Brain pericyte (primary cell): ENCODE measurements at regions not wholly inside any gene's neighbourhood (a gene's known extent, or its start where the extent isn't known, plus 50 kb on each side); places are given as distances from the start of the nearest gene placed in this dataset.

ENCODE experiments used
- DNase-seq: peaks from one replicate; pipeline ENCODE4 v3.0.0-alpha.2; 2012; ENCODE audit warnings: low read depth, low spot score

DNA sequence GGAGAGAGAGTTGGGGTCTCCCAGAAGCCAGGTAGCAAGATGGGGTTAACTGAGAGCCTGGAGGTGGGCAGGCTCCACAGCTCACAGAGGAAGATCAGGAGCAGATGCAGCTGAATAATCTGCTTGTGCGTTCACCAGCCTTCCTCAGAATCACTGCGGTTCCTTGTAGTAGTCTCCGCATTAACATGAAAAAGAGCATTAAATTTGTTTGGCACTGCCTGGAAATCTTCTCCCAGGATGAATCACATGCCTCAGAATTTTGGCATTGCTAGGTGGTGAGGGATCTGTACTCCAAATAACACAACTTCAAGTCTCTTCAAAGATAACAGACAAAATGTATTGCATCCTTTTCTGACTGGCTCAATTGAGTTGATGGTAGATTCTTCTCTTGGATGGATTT is 700.6 kb upstream of the ARRDC4 start:
- no peak for DNase-seq

DNA sequence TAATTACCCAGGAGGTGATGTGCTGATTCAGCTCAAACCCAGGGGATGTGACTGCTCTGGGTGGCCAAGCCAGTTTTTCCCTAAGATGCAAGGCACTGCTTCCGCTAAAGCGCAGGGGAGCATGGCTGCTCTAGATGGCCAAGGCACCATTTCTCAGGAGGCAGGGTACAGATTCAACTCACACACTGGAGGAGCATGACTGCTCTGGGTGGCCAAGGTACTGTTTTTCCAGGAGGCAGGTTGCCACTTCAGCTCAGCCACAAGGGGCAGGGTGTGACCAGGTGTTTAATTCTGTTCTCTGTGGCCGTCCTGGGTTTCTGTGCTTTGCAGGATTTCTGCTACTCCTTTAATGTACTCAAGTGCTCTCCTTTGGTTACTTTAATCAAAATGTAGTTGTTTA is 659.3 kb upstream of the ARRDC4 start:
- DNase-seq: no peak

DNA sequence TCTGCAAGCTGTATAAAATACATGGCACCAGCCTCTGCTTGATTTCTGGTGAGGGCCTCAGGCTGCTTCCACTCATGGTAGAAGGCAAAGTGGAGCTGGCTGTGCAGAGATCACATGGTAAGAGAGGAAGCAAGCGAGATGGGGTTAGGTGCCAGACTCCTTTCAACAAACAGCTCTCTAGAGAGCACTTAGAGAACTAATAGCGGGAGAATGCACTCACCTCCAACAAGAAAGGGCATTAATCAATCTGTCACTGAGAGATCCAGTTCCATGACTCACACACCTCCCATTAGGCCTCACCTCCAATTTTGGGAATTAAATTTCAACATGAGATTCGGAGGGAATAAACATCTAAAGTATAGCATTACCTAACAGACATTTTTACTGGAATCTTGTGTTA is 644.1 kb upstream of the ARRDC4 start:
- no peak for DNase-seq

DNA sequence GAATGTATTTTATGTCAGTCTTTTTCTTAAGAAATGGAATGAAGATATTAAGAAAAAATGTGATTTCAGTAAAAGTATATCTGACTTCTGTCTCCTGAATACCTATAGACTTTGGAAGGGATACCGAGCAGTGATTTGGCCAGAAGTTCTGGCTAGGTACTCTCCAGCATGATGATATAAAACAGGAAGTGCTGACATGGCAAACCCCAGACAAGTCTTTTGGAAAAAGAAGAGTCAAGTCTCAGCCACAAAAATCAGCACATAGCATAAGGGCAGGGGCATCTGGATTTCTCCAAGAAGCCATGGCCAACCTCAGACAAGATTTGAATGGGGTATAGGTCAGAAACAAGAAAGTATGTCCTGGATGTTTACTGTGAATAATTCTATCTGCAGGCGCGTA is 643.3 kb upstream of the ARRDC4 start:
- no peak for DNase-seq

DNA sequence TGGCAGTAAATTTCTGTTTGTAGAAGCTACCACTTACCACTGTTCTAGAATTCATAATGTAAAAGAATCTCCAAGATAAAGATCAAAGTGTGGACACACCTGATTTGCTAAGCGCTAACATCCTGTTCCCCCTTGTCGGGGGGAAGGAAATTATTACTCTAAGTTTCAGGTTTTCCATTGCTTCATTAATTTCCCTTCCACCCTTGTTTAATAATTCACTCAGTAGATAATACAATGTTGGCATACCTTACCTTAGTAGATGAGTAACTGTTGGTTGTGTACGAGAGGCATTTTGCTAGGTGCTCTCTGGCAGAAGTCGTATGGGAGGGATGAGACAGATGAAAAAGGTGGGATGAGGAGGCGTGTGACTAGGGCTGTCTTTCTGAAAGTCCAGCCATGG is 641.2 kb upstream of the ARRDC4 start:
- no peak for DNase-seq

DNA sequence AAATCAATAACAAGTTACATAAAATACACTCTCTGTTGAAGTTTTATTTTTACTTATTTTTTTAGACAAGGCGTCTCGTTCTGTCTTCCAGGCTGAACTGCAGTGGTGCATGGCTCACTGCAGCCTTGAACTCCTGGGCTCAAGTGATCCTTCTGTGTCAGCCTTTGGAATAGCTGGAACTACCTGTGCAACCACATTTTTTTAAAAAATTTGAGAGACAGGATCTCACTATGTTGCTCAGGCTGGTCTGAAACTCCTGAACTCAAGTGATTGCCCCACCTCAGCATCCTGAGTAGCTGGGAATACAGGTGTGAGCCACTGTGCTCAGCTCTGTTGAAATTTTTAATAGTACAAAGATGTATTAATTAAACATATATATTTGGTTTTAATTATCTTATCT is 614.3 kb upstream of the ARRDC4 start:
- DNase-seq: no peak

DNA sequence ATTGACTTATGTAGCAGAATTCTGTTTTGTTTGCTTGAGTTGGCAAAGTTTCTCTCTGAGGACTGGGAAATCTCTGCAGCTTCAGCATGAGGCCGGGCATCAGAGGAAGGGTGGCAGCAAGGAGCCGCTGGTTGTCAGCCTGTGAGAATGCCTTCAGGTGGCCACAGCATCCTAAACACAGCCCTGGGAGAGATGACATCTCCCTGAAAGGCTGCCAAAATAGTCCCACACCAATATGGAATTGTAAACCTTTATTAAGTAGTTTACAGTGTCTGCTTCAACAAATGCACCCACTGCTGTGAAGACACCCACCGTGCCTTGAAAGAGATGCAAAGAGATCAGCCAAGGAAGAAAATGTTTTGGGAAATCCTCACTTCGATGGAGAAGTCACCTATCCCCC is 609.7 kb upstream of the ARRDC4 start:
- DNase-seq: no peak

DNA sequence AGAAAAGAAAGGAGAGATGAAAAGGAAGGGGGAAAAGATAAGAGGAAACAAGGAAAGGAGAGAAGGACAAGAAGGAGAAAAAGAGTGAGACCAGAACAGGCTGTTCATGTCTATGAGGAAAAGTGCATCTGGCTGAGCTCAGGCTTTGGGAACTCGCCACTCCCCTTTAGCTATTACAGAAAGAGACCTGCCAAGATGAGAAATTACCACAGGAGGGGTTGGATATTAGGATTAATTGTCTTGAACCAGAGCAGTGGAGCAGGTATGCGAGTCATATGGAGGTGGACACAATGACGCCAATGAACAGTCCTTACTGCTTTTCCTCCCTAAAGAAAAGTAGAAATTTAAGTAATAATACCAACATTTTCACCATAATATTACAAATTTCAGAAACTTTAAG is 577.0 kb upstream of the ARRDC4 start:
- DNase-seq: no peak

DNA sequence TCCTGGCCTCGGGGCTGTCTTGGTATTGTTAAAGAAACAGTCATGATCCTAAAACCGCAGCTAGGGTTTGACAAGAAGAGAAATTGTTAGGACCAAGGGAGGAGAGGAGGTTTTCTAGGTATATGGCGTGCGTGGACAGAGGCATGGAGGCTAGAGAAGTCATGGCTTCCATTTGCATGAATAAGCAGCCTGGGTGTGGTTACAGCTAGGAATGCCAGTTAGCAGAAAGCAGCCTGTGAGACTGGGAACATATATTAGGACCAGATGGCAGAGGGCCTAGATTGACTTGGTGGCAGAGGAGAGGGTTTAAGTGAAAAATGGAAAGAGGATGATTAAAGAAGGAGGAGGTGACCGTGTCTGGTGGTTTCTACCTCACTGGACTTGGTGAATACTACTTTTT is 573.6 kb upstream of the ARRDC4 start:
- no peak for DNase-seq

DNA sequence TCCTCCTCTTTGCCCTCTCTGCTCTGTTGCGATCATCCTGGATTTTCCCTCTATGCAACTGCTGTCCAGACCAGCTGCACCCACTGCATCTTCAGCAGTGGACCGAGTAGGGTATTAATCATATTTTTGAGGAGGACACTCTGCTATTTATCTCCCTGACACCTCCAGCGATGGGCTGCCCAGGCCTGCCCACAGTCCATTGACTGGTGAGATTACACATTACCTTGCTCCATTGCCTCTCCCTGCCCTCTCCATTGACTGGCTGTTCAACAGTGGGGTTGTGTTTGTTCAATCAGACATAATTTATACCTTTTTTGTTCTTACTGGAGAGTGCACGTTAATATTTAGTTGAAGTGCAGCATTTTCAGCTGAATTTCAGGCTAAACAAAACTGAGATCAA is 559.3 kb upstream of the ARRDC4 start:
- no peak for DNase-seq

DNA sequence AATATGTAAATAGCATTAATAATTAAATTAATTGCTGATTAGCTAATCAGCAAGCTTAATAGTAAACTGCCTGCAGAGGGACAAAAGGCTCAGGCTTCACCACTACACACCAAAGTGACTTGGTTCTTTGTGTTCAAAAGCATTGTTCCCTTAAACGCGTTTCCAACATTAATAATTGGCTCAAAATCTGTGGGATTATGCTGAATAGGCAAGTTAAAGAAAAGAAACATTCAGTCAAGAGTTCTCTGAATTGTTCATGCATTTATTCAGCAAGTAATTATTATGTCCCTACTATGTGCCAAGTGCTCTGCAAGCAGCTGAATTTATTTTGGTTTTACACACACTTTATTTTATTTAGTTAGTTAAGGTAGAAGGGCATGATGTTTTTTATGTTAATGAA is 558.5 kb upstream of the ARRDC4 start:
- DNase-seq: no peak

DNA sequence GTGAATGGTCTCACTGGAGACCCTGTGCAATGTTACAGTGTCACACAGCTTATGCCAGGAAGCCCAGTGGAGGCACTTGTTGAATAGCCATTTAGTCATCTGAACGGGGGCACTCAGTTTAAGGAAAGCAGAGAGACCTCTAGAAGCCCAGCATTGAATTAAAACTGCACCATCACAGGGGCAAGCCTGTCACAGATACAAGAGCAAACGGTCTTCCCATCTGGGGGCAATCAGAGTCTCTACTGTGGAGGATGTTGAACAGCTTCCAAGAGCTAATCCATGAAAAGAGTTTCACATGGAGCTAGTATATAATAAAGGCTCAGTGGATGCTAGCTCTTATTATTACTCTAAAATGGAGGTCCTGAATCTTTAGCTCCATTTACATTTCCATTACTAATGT is 553.7 kb upstream of the ARRDC4 start:
- no peak for DNase-seq

DNA sequence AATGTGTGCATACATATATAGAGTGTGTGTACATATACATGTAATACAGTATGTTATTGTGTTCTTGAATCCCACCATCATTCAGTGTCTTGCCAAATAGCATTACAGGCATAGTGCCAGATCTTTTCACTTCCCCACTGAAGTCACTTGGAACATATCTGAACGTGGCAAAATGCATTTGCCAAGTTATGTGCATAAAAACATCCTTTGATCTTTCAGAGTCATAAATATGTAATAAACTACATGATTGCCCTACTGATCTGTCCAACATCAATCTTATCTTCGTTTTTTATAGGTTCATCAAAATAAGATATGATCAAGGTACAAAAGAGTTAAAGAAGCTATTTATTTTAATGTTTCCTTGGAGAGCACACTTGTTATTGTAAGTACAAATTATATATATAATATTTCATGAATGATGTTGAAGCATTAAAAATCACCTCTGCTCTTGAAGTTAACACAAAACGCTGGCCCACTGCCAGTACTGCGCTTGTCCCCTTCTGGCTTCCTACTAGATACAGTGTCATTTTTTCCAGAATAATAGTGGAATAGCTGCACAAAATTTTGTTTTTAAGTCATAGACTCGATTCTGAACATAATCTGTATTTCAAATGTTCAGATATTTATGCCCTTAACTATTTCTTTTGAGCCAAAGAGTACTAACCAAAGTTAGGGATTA is 549.5 kb upstream of the ARRDC4 start:
- no peak for DNase-seq

DNA sequence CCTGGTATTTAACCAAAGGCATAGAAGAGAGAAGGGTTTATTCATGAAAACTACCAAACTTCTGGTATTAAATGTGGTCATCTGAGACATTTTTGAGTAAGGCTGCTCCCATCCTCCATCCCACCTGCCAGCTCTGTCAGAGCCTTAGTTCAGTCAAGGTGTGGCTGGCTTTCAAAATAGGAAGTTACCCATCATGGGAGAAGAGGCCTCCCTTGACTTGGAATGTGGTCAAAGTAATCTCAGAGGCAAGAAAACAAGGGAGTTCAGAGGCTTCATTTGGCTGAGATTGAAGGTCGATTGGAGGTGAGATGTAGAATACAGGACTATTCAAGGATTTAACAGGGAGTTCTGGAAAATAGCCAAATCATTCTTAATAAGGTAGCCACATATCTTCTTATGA is 540.4 kb upstream of the ARRDC4 start:
- no peak for DNase-seq

DNA sequence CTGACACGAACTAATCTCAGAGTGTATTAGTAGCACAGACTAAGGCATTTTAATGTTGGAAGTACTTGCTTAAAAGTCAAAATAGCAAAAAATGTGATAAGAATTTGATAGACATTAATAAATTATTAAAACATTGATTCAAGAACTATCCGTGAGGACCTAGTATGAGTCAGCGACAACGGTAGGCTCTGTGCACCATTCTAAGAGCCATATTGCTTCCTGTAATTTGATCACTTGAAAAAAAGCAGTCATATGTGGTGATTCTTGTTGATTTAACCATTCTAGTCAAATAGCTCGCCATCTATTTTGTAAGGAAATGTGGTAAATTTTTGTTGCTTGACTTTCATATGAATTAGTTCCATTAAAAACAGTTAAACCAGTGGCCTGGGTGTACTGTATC is 534.9 kb upstream of the ARRDC4 start:
- no peak for DNase-seq

DNA sequence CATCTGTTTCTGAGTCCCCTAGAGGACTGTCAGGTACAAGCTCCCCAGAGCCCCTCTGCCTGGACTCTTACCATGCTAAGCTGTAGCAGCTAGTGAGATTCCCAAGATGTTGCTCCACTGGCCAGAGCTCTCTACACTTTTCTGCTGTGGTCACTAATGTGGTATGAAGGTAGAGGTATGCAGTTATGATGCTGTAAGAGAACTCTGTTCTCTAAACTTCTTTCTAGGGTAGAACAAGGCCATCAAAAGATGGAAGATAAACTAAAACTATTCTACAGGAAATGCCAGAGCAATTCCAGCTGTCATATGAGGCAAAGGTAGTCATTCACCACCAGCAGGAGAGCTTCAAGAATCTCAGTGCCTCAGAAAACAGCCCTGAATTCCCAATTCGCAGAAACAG is 517.4 kb upstream of the ARRDC4 start:
- no peak for DNase-seq

DNA sequence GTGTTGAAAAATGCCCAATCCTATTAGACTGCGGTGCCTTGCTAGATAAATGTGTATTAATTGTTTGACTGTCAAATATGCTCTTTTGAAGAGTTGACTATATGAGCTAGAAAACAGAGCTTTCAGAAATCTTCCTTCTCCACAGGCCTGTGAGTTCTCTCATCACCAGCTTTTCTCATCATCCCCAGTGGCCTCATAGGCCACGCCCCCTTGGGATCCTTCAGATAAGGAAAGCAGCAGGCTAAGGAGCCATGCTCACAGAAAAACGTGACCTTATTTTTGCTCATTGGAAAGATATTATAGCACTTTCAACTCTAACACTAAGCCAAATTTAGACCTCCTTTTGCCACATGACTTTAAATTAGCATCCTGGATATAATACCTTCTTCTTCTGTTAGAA is 514.4 kb upstream of the ARRDC4 start:
- DNase-seq: no peak

DNA sequence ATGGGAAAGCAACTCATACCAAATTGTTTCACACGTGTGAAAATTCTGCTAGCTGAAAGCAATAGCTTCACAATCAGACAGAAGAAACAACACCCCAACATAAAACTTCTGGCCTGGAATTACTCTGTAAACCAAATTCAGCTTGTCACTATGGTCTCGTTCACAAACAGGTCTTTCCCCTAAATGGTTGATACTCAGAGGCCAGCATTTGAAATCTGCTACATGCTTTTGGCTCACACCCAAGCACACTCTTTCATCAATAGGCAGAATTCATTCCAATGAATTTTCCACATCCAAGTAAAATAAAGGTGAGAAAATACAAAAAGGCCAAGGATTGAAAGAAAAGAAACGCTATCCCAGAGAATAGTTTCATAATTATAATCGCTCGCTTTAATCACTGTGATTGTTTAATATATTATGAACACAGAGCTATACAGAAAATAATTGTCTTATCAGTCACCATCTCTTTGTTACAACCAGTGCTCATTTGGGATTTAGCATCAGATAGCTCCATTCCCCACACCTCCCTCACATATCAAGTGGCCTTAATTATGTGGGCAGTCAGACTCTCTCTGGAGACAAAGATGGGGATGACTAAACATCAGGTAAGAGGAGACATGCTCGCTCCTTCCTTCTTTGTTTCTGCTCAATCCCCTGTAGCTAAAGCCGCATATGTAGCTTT is 503.8 kb upstream of the ARRDC4 start:
- no peak for DNase-seq

DNA sequence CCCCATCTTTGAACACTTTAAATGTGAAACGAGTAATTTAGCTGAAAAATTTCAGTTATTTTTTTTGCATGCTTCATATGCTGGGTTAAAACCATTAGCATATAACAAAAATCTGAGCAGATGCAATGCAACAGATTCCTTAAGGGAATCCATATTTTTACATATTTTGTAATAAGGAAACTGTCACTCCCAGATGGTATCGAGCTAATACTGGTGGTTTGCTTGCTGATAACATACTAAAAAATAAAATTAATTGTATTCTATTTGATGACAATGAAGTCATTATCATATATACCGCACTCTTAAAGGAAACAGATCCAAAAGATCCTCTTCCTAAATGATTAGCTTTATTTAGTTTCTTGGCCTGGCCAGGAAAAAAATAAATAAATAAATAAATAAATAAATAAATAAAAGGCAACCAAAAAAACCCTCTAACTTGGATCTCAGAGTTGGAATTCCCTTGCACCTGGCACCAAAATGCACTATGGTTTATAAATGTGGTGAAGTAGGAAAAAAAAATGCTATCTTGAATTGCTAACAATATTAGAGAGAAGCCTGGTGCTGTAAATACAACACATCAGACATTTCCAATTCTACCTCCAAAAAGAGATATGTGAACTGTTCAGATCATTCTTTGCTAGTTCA is 503.2 kb upstream of the ARRDC4 start:
- DNase-seq: no peak

DNA sequence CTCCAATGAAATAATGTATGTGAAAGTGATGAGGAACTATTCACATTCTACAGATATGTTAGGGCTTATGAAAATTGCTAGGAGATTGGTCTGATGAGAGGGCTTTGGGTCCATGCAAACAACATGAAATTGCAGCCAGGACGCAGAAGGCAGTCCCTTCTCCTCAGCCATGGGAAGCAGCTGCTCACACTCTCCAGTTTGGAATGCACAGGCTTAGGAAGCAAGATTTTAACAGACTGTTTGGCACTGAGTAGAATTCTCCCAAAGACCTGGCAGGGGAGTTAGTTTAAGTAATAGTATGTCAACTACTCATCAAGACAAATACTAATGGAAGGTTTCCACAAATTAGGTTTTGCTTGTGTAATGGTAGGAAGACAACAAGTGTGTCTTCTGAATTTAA is 500.7 kb upstream of the ARRDC4 start:
- no peak for DNase-seq

DNA sequence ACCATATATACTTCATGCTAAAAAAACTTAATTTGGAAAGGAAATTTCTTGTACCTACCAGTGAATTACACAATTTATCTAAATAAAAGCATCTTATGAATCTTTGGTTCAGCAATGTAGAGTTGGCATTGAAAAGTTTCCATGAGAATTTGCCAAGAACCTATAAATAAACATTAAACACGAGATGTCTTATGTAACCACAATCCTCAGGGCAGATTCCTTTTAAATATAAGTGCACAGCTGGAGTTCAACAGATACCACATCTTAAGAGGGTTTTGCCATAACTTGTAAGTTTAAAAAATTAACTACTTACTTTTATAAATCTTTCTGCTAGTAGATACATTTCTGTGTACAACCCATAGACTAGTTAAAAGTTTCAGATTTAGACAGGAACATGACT is 499.3 kb upstream of the ARRDC4 start:
- no peak for DNase-seq

DNA sequence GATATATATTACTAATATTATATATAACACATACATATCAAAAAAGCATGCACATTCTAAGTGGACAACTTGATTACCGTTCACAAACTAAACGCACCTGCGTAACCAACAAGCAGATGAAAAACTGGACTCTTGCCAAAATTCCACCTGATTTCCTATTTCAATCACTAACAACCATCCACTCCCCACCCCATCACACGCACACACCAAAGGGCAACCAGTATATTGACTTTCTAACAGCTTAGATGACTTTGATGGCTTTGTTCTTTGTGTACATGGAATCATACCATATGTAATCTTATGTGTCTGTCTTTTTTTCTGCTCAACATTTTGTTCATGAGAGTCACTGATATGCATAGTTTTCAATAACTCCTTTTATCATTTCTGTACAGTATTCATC is 496.8 kb upstream of the ARRDC4 start:
- DNase-seq: no peak

DNA sequence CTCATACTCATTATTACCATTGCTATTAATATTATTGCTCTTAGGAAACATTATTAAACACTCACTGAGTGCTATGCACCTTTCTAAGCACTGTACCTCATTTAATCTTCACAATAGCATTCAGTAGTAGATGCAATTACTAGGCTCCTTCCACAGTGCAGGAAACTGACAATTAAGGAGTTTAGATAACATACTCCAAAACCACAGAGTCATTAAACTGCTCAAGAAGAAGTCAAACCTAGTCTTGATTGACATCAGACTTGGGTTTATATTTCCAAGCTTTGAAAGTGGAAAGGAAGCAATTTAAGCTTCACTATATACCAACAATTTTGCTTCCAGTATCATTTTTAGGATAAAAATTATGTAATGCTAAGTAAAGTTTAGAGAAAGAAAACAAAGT is 490.1 kb upstream of the ARRDC4 start:
- no peak for DNase-seq
